ENCODE measurements at regions not wholly inside any gene's neighbourhood (a gene's known extent, or its start where the extent isn't known, plus 50 kb on each side); places are given as distances from the start of the nearest gene placed in this dataset.

- TF ChIP-seq ETV6 (IDR thresholded peaks at IDR 0.05; ENCODE audit: borderline replicate concordance in 1 of 2, low read depth in 2 of 2, low read length in 1 of 2): no peak
- no peak for TF ChIP-seq ETV6 (CRISPR knock-in tag; IDR thresholded peaks at IDR 0.05; ENCODE audit: borderline replicate concordance)
Observed at GRCh38 chr6:168147205-168147738, 68.3 kb upstream of the FRMD1 start (continued).

GRCh38 chr6:168145747-168146596, 67.0 kb upstream of the FRMD1 start:
- in situ Hi-C loops (cut with MboI): no loop called here
- Histone ChIP-seq H3K27me3 (ENCODE audit: control insufficient read depth in 2 of 2, insufficient read depth in 2 of 2, low read length in 2 of 2) (peaks cover 24 to 47% of the 10 kb centered on the region in 2 experiments), H3K9me3 (replicated peaks; ENCODE audit: control insufficient read depth, insufficient read depth, low read depth, low read length) (no peaks in the 10 kb centered on the region), H3K36me3 (ENCODE audit: control insufficient read depth, insufficient read depth, low read length) (no peaks in the 10 kb centered on the region), H3K4me1 (replicated peaks in 1 of 2; ENCODE audit: control insufficient read depth in 2 of 2, insufficient read depth in 2 of 2, low read length in 2 of 2) (no peaks in the 10 kb centered on the region), H2AFZ (ENCODE audit: low read depth, low read length) (no peak overlapping the region), H3K79me2 (ENCODE audit: control insufficient read depth, insufficient read depth, low read length) (no peaks in the 10 kb centered on the region), H3K9ac (ENCODE audit: insufficient read depth in 1 of 2, low read depth in 2 of 2, low read length in 2 of 2) (no peak overlapping the region), H4K20me1 (replicated peaks; ENCODE audit: control insufficient read depth, insufficient read depth, low read length) (peaks cover 5% of the 10 kb centered on the region), H3K27ac (ENCODE audit: extremely low read depth, low read depth, low read length) (no peak overlapping the region), H3K4me3 (no peak overlapping the region), H3K4me2 (ENCODE audit: insufficient read depth, low read length) (no peak overlapping the region), H3K9me1 (ENCODE audit: control insufficient read depth, insufficient read depth, low read length) (no peaks in the 10 kb centered on the region)
- ChIA-PET CTCF (ENCODE audit: low intra/inter-chr PET ratio) (no interaction called here), POLR2A (no interaction called here)
- FAIRE-seq (no peak), DNase-seq (ENCODE audit: extremely low read depth in 1 of 4, low spot score in 3 of 4) (no peak), ATAC-seq (no peak)
- intact Hi-C loops (cut with micrococcal nuclease): no loop called here
- WGBS (ENCODE audit: insufficient coverage, low coverage, missing lambda C conversion rate): 0% methylated on average over 12 of the region's 12 CpGs
- no TSS peak for BruUV-seq (replicated peaks)
- TF ChIP-seq CREM (IDR thresholded peaks at IDR 0.05; ENCODE audit: low read depth) (no peak), SRSF1 (IDR thresholded peaks at IDR 0.05; ENCODE audit: low read depth, low read length) (no peak), FOXO4 (CRISPR knock-in tag; IDR thresholded peaks at IDR 0.05) (no peak), SP2 (IDR thresholded peaks at IDR 0.05; ENCODE audit: extremely low read depth, low read depth, low read length, poor library complexity, severe bottlenecking) (no peak), BACH1 (tag; IDR thresholded peaks at IDR 0.05) (no peak), CREB1 (IDR thresholded peaks at IDR 0.05) (no peak), CREB1 (CRISPR knock-in tag; IDR thresholded peaks at IDR 0.05) (no peak), RFX1 (IDR thresholded peaks at IDR 0.05) (no peak), ZFX (CRISPR knock-in tag; IDR thresholded peaks at IDR 0.05) (no peak), HDAC1 (IDR thresholded peaks at IDR 0.05) (no peak), CAMTA2 (CRISPR knock-in tag; conservative IDR thresholded peaks at IDR 0.05) (no peak), MLX (CRISPR knock-in tag; conservative IDR thresholded peaks at IDR 0.05) (no peak), BHLHE40 (IDR thresholded peaks at IDR 0.05; ENCODE audit: low read length) (no peak), TCF15 (CRISPR knock-in tag; IDR thresholded peaks at IDR 0.05) (no peak)
